Smooth muscle cell (in vitro differentiated cells): ENCODE measurements at regions not wholly inside any gene's neighbourhood (a gene's known extent, or its start where the extent isn't known, plus 50 kb on each side); places are given as distances from the start of the nearest gene placed in this dataset.

Experiments
- DNase-seq: peaks from one replicate; lab custom pipeline; 2025; ENCODE audit not compliant: unreplicated experiment; lab: John Stamatoyannopoulos, UW
- H2AFZ ChIP-seq: fragments of 200-600 bp; sonication (generic); 2 replicates; pipeline ENCODE4 v1.6.0; 2016; ENCODE audit warnings: antibody characterized with exemption, low read depth, mild to moderate bottlenecking
- H3F3A ChIP-seq: fragments of 200-600 bp; sonication (generic); 2 replicates; pipeline ENCODE4 v1.6.0; 2017; ENCODE audit warnings: antibody characterized with exemption, low read depth
- H3K27ac ChIP-seq: fragments of 200-600 bp; sonication (generic); 2 replicates; pipeline ENCODE4 v1.5.1; 2016; ENCODE audit warnings: low read depth, mild to moderate bottlenecking
- H3K27me3 ChIP-seq: fragments of 200-600 bp; sonication (generic); 2 replicates; pipeline ENCODE4 v1.6.1; 2016; ENCODE audit warnings: low read depth, mild to moderate bottlenecking
- H3K36me3 ChIP-seq: fragments of 200-600 bp; sonication (generic); 2 replicates; pipeline ENCODE4 v1.5.1; 2016; ENCODE audit warnings: low read depth
- H3K4me1 ChIP-seq: fragments of 200-600 bp; sonication (generic); 2 replicates; pipeline ENCODE4 v1.5.1; 2016; ENCODE audit warnings: low read depth
- H3K4me2 ChIP-seq: fragments of 200-600 bp; sonication (generic); 2 replicates; pipeline ENCODE4 v1.6.0; 2016; ENCODE audit warnings: mild to moderate bottlenecking
- H3K4me3 ChIP-seq: fragments of 200-600 bp; sonication (generic); 2 replicates; pipeline ENCODE4 v1.5.1; 2016; ENCODE audit warnings: mild to moderate bottlenecking
- H3K79me2 ChIP-seq: fragments of 200-600 bp; sonication (generic); 2 replicates; pipeline ENCODE4 v1.6.0; 2016; ENCODE audit warnings: low read depth, mild to moderate bottlenecking
- H3K9ac ChIP-seq: fragments of 200-600 bp; sonication (generic); 2 replicates; pipeline ENCODE4 v1.6.0; 2016; ENCODE audit warnings: low read depth
- H3K9me3 ChIP-seq: fragments of 200-600 bp; sonication (generic); replicated peaks from 2 replicates; pipeline ENCODE4 v1.5.1; 2016; ENCODE audit warnings: low read depth
- H4K20me1 ChIP-seq: fragments of 200-600 bp; sonication (generic); 2 replicates; pipeline ENCODE4 v1.6.0; 2016; ENCODE audit warnings: low read depth
- WGBS: methylation state at CpG from one replicate; pipeline ENCODE4 v1.1.7; 2016; ENCODE audit warnings: low lambda C conversion rate; 5-methylcytosine and 5-hydroxymethylcytosine counted together
- TF ChIP-seq, protein P1 (sequence below): fragments of 200-600 bp; sonication (generic); IDR thresholded peaks from 2 replicates; pipeline ENCODE4 v1.5.1; 2017; ENCODE audit warnings: borderline replicate concordance, mild to moderate bottlenecking, antibody characterized with exemption; ENCODE audit not compliant: insufficient read depth, poor library complexity, severe bottlenecking

GRCh38 chr1:217343907-217344306 is 287.0 kb downstream of the GPATCH2 start:
- TF ChIP-seq, protein P1, sequence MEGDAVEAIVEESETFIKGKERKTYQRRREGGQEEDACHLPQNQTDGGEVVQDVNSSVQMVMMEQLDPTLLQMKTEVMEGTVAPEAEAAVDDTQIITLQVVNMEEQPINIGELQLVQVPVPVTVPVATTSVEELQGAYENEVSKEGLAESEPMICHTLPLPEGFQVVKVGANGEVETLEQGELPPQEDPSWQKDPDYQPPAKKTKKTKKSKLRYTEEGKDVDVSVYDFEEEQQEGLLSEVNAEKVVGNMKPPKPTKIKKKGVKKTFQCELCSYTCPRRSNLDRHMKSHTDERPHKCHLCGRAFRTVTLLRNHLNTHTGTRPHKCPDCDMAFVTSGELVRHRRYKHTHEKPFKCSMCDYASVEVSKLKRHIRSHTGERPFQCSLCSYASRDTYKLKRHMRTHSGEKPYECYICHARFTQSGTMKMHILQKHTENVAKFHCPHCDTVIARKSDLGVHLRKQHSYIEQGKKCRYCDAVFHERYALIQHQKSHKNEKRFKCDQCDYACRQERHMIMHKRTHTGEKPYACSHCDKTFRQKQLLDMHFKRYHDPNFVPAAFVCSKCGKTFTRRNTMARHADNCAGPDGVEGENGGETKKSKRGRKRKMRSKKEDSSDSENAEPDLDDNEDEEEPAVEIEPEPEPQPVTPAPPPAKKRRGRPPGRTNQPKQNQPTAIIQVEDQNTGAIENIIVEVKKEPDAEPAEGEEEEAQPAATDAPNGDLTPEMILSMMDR = no peak
- H3K9ac ChIP-seq = no peak overlapping the region
- no peaks in the 10 kb centered on the region for H3K9me3 ChIP-seq
- no peaks in the 10 kb centered on the region for H3K79me2 ChIP-seq
- no peak overlapping the region for H3K4me2 ChIP-seq
- peaks cover 2% of the 10 kb centered on the region for H3K4me1 ChIP-seq
- H3K27me3 ChIP-seq = peaks cover 24% of the 10 kb centered on the region
- no peaks in the 10 kb centered on the region for H3F3A ChIP-seq
- no peaks in the 10 kb centered on the region for H4K20me1 ChIP-seq
- no peak overlapping the region for H2AFZ ChIP-seq
- no peak overlapping the region for H3K4me3 ChIP-seq
- DNase-seq = no peak
- no peak overlapping the region for H3K27ac ChIP-seq
- H3K36me3 ChIP-seq = no peaks in the 10 kb centered on the region
- 77% methylated on average over 8 of the region's 8 CpGs for WGBS

DNA sequence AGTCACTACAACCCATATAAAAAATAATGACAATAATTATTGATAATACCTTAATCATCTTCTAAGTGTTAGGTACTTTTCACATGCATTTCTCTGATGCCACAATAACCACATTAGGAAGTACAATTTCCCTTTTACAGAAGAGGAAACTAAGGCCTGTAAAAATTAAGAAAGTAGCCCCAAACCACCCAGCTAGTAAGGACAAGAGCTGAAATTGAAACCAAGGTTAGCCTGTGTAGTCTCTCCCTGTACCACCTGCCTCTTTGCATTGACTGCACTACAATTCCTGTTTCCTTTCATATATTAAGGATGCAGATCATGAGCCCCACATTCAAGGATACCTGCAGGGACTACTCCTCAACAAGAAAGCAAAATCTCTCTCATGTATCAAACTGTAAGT is 288.8 kb downstream of the GPATCH2 start:
- Histone ChIP-seq H3K36me3 (no peaks in the 10 kb centered on the region), H3K9ac (no peak overlapping the region), H2AFZ (no peak overlapping the region), H3K27ac (no peak overlapping the region), H3K79me2 (no peaks in the 10 kb centered on the region), H3K4me1 (peaks cover 2% of the 10 kb centered on the region), H4K20me1 (no peaks in the 10 kb centered on the region), H3F3A (no peaks in the 10 kb centered on the region), H3K4me2 (no peak overlapping the region), H3K4me3 (no peak overlapping the region), H3K27me3 (peaks cover 29% of the 10 kb centered on the region), H3K9me3 (no peaks in the 10 kb centered on the region)
- no peak for DNase-seq
- TF ChIP-seq, protein P1 = no peak

DNA sequence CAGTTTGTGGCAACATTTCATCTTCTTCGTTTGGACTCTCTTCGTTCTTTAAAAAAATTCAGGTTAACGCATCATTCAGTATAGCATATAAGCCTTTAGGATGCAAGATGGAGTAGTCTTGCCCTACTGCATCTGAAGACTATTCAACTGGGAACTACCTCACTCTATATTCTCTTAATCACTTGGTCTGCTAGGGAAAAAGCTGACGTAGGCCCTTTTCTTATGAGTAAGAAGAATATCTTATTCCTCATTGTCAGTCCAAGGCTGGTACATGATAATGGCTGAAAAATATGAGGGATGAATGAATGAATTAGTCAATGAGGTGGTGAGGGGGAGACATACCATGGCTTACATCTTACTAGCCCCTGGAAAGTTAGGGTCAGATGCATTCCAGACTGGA is 294.2 kb downstream of the GPATCH2 start:
- no peak overlapping the region for H3K27ac ChIP-seq
- TF ChIP-seq, protein P1 = no peak
- peaks cover 16% of the 10 kb centered on the region for H3K27me3 ChIP-seq
- H4K20me1 ChIP-seq = no peaks in the 10 kb centered on the region
- H3K79me2 ChIP-seq = no peaks in the 10 kb centered on the region
- H3K4me1 ChIP-seq = peaks cover 2% of the 10 kb centered on the region
- H3K36me3 ChIP-seq = no peaks in the 10 kb centered on the region
- H3F3A ChIP-seq = no peaks in the 10 kb centered on the region
- no peak overlapping the region for H3K9ac ChIP-seq
- no peak overlapping the region for H2AFZ ChIP-seq
- no peak overlapping the region for H3K4me2 ChIP-seq
- 91% methylated on average over 4 of the region's 4 CpGs for WGBS
- no peak overlapping the region for H3K4me3 ChIP-seq
- no peaks in the 10 kb centered on the region for H3K9me3 ChIP-seq
- no peak for DNase-seq

DNA sequence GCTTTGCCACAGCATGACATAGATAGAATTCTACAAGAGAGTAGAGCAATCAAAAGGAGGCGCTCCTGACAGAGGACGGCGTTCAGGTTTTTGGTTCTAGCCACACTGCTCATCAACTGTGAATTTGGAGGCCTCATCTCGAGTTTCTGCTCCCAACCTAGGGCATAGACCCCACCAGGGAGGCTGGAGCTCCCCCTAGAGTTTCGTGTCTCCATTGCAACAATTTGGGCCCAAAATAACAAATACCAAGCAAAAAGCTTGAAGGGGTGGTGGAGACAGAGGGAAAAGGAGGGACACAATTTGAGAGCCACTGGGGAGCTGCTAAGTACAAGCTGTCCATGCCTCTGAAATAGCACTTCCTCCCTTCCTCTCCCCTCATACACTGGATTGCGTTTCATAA is 297.0 kb downstream of the GPATCH2 start:
- H3K79me2 ChIP-seq = no peaks in the 10 kb centered on the region
- H3K9me3 ChIP-seq = no peaks in the 10 kb centered on the region
- H3K4me3 ChIP-seq = no peak overlapping the region
- no peak overlapping the region for H2AFZ ChIP-seq
- TF ChIP-seq, protein P1 = peak; percentile 58
- H3K4me2 ChIP-seq = no peak overlapping the region
- H3K4me1 ChIP-seq = no peaks in the 10 kb centered on the region
- no peak for DNase-seq
- no peaks in the 10 kb centered on the region for H3K36me3 ChIP-seq
- peaks cover 6% of the 10 kb centered on the region for H3K27me3 ChIP-seq
- H3K27ac ChIP-seq = no peak overlapping the region
- H3F3A ChIP-seq = no peaks in the 10 kb centered on the region
- H4K20me1 ChIP-seq = no peaks in the 10 kb centered on the region
- no peak overlapping the region for H3K9ac ChIP-seq
- WGBS = 33% methylated on average over 6 of the region's 6 CpGs
